ENCODE measurements at regions not wholly inside any gene's neighbourhood (a gene's known extent, or its start where the extent isn't known, plus 50 kb on each side); places are given as distances from the start of the nearest gene placed in this dataset.

DNA sequence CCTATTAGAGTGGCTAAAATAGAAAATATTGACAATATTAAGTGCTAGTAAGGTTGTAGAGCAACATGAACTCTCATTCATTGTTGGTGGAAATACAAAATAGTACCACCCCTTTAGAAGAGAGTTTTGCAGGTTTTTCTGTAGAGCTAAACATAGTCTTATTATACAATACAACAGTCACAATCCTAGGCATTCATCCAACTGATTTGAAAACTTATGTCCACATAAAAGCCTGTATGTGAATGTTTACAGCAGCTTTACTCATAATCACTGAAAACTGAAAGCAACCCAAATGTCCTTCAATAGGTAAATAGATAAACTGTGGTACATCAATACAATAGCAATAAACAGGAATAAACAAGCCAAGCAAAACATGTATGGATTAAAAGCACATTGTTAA is 127.2 kb upstream of the PRNP start:
- no peak for DNase-seq (ENCODE audit: low read depth in 2 of 2)

DNA sequence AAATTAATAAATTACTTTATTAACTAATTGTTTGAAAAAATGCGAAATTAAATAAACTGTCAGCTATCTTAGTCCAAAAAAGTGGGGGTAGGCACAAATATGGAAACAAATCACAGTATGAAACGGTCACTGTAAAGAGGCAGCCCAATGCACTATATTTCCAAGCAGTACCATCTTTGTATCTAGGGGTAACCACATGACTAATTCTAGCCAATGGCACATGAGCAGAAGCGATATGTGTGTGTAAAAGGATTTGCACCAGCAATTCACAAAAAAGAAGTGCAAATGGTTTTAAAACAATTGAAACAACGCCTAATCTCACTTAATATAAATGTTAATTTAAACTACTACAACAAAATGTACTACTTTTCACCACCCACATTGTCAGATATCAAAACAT is 129.5 kb upstream of the PRNP start:
- DNase-seq (ENCODE audit: low read depth in 2 of 2): no peak

DNA sequence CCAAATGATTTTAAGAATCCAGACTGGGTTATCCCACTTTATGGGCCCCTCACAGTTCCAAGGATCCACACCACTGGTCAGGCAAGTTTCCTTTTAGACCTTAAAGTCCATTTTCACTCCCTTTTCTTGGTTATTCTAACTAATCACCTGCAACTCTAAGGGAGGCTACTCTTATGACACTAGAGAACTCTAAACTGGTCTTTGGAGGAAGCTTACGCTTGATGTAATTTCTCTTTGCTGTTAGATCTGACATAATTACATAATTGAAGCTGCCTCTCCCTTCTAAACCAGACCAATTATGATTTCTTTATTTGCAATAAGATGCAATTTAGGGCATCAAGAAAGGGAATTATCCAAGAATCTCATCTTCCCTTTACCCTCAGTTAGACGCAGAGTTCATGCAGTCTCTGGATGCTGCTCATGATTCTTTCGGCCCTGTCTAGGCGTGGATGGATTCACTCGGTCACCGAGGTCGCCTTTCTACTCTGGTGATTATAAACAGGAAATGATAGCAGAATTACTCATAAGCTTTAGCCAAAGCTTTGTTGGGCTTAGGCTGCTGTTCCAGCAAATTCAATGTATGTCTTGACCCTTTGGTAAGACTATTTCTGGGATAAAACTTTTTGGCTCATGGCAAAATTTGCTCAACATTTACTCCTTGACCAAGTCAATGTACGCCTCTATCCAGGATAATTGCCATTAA is 130.9 kb upstream of the PRNP start:
- peak; percentile 76 to 91 for DNase-seq (ENCODE audit: low read depth in 2 of 2)

DNA sequence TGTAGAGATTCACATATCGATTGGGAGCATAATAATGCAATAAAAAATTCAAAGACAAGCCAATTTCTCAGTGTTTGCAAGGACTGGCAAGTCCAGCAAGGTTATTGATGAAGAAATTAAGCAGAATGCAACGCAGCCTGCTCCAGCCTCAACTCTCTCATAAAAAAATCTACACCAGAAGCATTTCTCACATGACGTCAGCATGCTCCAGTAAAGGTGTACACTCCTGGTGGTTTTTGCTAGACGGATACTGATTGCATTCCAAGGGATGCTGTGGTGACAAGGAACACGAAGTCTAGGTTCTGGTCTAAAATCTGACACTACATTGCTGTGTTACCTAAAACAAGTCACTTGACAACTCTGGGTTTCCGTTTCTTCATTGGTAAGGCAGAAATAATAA is 131.9 kb upstream of the PRNP start:
- DNase-seq (ENCODE audit: low read depth in 2 of 2): no peak

DNA sequence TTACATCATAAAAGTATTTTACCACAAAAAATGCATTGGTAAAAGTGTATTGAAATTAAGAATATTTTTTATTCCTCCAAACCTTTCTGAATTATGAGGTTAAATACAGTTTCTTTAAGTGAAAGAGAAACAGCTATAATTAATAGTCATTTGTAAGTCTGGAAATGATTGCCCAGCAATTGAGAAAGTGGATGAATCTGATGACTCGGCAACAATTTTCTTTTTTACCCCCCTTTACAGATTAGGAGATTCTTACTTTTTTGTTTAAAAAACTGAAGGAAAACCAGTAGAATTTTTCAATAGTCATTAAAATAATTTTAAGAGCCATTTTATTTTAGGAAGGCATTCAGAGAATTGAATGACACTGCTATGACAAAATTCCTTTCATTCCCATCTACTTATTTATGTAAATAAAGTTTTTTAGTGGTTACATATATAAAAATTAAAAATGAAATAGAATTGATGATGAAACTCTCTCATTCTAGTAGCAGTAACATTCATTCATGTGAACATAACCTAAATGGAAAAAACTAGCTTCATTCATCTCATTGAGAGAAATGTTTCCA is 134.1 kb upstream of the PRNP start:
- DNase-seq (ENCODE audit: low read depth in 2 of 2): no peak

DNA sequence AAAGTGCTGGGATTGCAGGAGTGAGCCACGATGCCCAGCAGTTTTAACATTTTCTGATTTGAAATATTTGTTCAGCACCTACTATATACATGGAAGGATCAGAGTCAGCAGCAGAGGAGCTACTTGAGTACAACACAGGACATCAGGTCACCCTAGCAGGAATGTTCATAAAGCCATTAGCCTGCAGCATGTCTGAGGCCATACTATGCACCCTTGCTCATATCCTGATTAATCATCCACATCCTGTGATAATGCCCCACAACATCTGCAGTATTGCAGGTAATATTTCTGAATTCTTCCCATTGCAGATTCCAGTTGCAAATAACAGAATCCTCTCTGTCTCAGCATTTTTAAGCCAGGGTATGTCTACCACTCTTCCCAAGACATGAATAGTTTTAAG is 135.5 kb upstream of the PRNP start:
- peak; percentile 11 to 78 for DNase-seq (ENCODE audit: low read depth in 2 of 2)

DNA sequence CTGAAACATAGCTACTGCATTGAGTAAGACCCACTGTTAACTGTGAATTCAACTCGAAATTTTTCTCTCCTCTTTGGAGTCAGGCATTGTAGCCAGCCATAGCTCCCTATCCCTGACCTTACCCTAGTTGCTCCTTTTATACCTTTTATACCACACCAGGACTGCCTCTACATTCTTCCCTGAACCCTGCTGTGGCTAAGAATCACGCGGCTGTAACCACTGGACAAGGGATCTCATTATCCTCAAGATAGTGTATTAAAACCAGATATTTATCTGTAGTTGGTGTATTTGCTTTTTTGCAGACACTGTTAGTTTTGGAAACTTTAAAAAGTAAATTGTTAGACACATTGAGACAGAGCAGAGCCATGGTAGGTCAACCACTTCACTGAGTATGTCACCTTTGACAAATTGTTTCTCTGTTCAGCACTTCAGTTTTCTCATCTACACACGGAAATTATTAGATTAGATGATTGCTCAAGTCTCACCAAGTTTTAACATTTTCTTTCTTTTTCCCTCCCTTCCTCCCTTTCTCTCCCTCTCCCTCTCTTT is 136.5 kb upstream of the PRNP start:
- DNase-seq (ENCODE audit: low read depth in 2 of 2): no peak

DNA sequence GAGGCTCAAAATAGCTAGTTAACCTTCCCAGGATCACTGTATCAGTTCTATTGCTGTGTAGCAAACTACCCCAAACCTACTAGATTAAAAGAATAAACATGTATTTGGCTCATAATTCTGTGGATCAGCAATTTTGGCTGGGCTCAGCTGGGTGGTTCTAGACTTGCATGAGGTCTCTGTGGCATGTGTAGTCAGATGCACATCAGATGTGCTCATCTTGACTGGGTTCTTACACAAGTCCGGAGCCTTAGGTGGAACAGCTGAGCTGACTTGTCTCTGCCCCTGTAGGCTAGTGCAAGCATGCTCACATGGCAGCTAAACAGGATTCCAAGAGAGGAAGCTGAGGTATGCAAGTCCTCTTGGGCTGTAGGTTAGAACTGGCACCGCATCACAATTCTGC is 137.7 kb upstream of the PRNP start:
- DNase-seq (ENCODE audit: low read depth in 2 of 2): no peak

DNA sequence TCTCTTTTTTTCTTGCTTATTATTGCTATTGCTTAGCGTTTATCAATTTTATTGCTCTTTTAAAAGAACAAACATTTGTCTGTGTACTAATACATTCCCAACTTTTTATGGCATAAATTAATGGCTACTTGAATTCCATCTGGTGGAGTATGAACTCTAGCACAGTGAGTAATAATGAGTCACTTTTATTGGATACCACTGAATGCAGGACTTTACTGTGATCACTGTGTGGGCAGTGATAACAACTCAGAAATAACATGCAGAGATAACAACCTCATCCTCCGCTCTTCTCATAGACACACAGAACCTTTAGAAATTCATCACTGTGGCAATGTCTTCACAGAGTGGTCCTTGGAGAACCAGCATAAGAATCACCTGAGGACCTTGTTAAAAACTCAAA is 139.5 kb upstream of the PRNP start:
- peak; percentile 49 to 73 for DNase-seq (ENCODE audit: low read depth in 2 of 2)

DNA sequence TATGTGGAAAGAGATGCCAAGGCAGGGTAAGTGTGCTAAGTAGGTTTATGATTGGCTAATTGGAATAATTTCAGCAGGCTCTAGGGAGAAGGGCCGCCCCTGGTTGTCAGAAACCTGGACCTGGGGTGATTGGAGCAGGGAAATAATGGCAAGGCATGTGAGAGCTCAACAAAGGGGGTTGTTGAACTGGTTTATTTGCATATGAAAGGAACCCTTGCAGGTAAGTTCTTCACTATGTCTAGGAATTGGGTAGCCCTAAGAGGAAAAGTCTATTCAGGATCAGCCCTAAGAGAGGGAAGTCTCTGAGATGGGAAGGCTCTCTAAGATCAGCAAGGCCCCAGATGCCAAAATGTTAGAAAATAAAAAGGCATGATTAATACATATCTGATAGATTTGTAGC is 139.9 kb upstream of the PRNP start:
- no peak for DNase-seq (ENCODE audit: low read depth in 2 of 2)

DNA sequence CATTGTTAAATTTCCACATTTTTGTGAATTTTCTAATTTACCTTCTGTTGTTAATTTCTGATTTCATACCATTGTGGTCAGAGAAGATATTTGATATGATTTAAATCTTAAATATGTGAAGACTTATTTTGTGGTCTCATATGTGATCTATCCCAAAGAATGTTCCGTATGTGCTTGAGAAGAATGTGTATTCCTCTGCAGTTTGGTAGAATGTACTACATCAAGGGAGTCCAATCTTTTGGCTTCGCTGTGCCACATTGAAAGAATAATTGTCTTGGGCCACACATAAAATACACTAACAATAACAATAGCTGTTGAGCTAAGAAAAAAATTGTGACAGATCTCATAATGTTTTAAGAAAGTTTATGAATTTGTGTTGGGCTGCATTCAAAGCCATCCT is 140.7 kb upstream of the PRNP start:
- no peak for DNase-seq (ENCODE audit: low read depth in 2 of 2)

DNA sequence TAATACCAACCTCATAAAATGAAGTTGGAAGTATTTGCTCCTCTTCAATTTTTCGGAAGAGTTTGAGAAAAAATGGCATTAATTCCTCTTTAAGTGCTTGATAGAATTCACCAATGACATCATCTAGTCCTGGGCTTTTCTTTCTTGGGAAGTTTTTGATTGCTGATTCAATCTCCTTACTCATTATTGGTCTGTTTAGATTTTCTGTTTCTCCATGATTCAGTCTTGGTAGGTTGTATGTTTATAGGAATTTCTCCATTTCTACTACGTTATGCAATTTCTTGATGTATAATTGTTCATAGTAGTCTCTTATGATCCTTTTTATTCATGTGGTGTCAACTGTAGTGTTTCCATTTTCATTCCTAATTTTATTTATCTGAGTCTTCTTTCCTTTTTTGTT is 141.5 kb upstream of the PRNP start:
- peak in 1 of 2 donors; percentile 51 for DNase-seq (ENCODE audit: low read depth in 2 of 2)

DNA sequence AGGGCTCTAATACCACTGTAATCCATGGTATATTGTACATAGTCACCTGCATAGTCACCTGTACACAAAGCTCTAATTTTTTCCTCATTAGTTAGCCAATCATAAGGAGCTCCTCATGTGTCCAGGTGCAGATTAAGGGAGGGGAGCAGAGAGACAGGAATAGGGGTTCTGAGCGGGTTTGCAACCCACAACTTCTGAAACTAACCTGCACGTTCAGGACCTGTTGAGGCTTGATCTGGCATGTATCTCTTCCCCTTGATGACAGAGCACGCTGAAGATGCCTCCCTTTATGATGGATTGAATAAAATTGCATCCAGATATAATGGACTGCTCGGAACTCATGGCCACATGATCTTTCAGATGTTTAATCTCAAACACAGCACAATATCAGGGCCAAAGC is 144.0 kb upstream of the PRNP start:
- no peak for DNase-seq (ENCODE audit: low read depth in 2 of 2)

DNA sequence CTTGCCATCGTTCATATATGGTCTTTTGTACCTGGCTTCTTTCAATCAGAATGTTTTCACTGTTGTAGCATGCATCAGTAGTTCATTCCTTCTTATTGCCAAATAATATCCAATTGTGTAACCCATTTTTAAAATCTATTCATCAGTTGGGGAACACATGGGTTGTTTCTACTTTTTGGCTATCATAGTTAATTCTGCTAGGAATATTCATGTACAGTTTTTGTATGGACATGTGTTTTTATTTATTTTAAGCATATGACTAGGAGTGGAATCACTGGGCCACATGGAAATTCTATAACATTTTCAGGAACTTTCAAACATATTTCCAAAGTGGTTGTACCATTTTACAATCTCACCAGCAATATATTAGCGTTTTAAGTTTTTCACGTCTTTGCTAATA is 151.9 kb upstream of the PRNP start:
- no peak for DNase-seq (ENCODE audit: low read depth in 2 of 2)

DNA sequence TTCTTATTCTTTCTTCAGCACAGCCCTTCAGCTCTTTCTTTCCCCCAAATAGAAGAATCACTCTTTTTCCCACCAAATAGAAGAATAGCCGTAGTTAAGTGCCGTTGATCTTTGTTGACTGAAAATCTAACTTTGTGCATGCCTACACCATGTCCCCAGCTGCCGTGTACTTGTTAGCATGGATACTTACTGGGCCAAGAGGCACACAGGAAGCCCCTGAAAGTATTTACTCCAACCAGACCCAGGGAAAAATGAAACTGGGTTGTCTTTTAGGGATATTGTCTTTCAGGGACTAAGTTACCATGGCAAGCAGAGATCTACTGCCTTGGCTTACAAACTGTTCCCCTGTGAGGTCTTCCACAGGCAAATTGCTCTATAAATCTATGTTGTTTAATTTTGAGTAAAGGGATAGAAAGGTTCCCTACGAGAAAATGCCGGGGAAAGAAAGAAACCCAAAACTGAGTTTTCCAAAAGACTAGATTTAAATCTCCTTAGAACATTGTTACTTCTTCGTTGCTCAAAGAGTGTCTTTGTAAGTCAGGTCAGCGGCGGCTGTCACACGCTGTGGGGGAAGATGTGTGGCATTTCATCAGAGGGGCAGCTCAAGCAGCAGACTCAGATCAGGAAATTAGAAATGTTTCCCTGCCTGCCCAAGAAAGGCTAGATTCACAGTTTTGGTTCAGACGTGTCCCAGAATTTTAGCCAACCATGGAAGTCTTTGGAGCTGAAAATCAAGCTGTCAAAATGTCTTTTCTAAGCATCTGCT is 152.7 kb upstream of the PRNP start:
- no peak for DNase-seq (ENCODE audit: low read depth in 2 of 2)

DNA sequence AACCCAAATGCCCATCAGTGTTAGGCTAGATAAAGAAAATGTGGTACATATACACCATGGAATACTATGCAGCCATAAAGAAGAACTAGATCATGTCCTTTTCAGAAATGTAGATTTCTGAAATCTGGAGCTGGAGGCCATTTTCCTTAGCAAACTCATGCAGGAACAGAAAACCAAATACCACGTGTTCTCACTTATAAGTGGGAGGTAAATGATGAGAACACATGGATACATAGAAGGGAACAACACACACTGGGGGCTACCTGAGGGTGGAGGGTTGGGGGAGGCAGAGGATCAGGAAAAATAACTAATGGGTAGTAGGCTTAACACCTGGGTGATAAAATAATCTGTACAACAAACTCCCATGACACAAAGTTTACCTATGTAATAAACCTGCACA is 153.5 kb upstream of the PRNP start:
- DNase-seq (ENCODE audit: low read depth in 2 of 2): no peak

DNA sequence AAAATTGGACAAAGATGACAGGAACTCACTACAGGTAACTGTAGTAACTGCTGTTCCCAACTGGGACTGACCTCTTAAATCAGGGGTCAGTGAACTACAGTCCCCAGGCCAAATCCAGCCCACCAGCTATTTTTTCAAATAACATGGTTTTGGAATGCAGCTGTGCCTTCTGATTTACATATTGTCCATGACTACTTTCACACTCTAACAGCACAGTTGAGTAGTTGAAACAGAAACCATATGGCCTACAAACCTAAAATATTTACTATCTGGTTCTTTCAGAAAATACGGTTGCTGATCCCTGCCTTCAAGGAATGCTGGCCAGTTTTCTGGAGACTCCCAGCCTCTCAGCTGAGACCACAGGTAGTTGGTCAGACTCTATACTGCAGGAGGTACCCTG is 161.5 kb upstream of the PRNP start:
- no peak for DNase-seq (ENCODE audit: low read depth in 2 of 2)

DNA sequence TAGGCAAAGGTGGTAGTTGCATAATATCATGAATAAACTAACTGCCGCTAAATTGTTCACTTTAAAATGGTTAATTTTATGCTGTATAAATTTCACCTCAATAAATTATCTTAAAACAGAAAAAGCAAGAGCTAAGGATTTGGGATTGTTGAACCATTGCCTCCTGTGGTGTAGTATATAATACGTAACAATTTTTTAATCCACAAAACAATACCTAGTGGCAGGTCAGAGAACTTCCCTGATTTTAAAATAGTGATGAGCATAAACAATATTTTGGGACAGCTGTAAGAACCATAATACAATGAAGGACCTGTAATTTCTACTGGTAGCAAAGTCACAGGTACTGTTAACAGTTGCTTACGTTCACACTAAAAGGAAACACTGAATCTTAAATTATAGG is 161.9 kb upstream of the PRNP start:
- no peak for DNase-seq (ENCODE audit: low read depth in 2 of 2)

DNA sequence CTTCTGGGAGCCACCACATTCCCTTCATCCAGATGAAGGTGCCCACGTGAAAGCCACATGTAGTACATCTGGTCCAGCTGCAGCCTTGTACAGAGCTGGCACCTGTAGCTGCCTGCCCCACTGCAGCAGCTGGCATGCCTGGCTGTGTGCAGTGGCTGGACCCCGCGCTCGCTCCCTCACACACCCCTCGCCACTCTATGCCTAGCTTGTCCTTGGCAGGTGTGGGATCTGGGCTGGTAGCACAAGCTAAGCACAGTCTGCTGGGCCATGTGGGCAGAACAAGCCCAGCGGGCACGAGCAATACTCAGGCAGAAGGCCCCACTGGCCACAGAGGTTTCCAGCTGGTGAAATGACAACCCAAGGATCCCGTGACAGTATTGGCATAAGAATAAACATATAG is 163.9 kb upstream of the PRNP start:
- no peak for DNase-seq (ENCODE audit: low read depth in 2 of 2)

DNA sequence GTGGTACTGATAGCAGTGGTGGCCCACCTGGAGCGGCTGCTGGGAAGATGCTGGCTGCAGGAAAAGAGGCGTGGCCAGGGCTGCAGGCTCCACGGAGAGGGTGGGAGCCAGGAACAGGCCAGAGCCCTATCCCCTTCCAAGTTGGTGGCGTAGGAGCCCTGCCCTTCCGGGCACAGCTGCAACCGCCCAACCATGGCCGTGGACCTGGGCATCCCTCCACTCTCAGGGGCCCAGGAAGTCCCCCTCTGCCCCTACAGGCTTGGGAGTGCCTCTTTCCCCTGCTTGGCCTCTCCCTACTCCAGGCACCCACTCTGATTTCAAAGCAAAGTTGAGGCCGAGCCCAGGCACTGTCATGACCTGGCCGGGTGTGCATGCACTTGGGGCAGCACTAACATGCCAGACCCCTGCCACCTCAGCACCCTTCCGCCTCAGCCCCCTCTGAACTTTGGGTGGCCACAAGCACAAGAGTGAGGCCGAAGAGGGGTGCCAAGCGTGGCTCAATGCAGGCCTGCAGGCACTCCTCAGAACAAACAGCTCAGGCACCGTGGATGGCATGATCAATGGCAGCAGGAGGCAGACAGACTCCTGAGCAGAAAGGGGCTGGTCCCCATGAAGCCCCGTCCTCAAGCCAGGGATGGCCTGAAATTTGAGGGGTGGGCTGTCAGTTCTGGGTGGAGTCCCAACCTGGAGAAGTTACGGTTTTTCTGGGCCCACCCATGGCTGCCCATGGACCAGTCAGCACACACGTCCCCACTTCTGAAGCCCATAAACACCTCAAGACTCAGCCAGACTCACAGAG is 164.9 kb upstream of the PRNP start:
- DNase-seq (ENCODE audit: low read depth in 2 of 2): no peak

DNA sequence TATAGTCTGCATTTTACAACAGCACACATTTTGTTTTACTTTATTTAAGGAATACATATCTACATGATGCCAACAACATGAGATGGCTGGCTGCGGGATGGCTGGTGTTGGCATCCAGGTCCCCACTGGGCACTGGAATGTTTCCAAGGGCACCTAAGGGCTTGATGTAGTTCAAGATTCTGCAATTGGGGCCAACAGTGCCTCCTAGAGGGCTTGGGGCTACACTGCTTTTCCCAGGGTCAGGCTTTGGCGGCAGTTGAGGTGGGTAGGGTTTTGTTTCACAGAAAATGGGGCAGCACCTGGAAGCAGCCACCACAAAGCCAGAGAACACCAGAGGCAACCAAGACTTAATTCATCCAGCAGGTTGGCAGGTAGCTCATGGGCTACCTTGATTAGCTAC is 166.7 kb upstream of the PRNP start:
- DNase-seq (ENCODE audit: low read depth in 2 of 2): peak; percentile 9 to 36

DNA sequence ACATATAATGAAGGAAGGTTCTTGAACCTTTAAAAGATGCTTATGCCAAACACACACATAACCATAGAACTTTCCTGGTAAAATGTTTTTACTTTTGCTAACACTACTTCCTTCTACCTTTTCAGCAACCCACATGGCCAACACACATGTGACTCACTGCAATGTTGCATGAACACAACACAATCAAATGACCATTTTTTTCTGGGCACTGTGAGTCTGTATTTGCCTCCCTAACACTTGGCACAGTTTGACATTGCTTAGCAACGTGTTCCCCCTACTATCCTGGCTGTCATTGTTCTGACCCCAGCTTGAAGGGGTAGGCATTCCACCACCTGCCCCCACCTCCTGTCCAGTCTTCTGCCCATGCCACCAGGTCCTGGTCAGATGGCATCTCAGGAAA is 169.4 kb upstream of the PRNP start:
- peak in 1 of 2 donors; percentile 23 for DNase-seq (ENCODE audit: low read depth in 2 of 2)

Measured in lung microvascular endothelial cell (primary cell).